Ovary (tissue), 7 donors: ENCODE measurements at regions not wholly inside any gene's neighbourhood (a gene's known extent, or its start where the extent isn't known, plus 50 kb on each side); places are given as distances from the start of the nearest gene placed in this dataset. TPM values are rescaled to one million over a fixed set of nuclear protein-coding genes. Genes with fewer than 3 reads are reported as not detected.

Experiments used
- DNase-seq, 5 donors: peaks; one replicate each; pipeline ENCODE4 v3.0.0-alpha.2; 2019 to 2020
- H3K27ac ChIP-seq, 2 donors: fragments of 200-600 bp; one replicate each; pipeline versions ENCODE4 v1.5.1 to v1.8.0; 2019 to 2022
- H3K27me3 ChIP-seq: fragments of 200-600 bp; one replicate; pipeline ENCODE4 v1.8.0; 2022
- H3K36me3 ChIP-seq: fragments of 200-600 bp; sonication (generic); one replicate; pipeline ENCODE4 v1.5.1; 2019
- H3K4me1 ChIP-seq: one replicate; pipeline ENCODE4 v1.8.1; 2013; ENCODE audit warnings: mild to moderate bottlenecking, moderate library complexity; ENCODE audit not compliant: insufficient read depth
- H3K4me3 ChIP-seq: fragments of 200-600 bp; sonication (generic); one replicate; pipeline ENCODE4 v1.5.1; 2017
- H3K9me3 ChIP-seq, 2 donors: fragments of 200-600 bp in 1 of 2; sonication (generic) in 1 of 2; one replicate each; pipeline versions ENCODE4 v1.5.1 to v1.8.1; 2013 to 2019; ENCODE audit warnings: mild to moderate bottlenecking in 1 of 2, moderate library complexity in 1 of 2
- EP300 ChIP-seq: sonication (generic); formaldehyde crosslinking; IDR thresholded peaks from one replicate; pipeline ENCODE4 v1.6.1; 2017; ENCODE audit warnings: antibody characterized with exemption
- POLR2A ChIP-seq: fragments of 450-650 bp; IDR thresholded peaks from one replicate; pipeline ENCODE4 v1.6.1; 2017; ENCODE audit warnings: antibody characterized with exemption, mild to moderate bottlenecking, moderate library complexity
- WGBS, 3 donors: extraction: QIAGEN DNeasy Blood & Tissue Kit in 1 of 3; methylation state at CpG; one replicate each; pipeline versions ENCODE4 v1.1.5 to v1.1.7; 2013 to 2017; 5-methylcytosine and 5-hydroxymethylcytosine counted together
- intact Hi-C, 4 donors: fragments of 100-400 bp; cut with DNase I; formaldehyde crosslinking; loops; one replicate each; pipeline versions ENCODE4 v1.11.0 to v1.15.1; 2022 to 2023
- microRNA-seq, 3 donors: library from miRNA; unstranded; fragments of <30 nt; microRNA quantifications; one replicate each; pipeline versions ENCODE4 to v1.2.0, GENCODE V29; 2019 to 2020
- small RNA-seq: library from RNA; depleted of rRNA; stranded (forward); fragments of <200 nt; gene quantifications from one replicate; pipeline ENCODE3, GENCODE V24; 2016
- TF ChIP-seq, protein P1 (sequence below), 3 donors: fragments of 450-650 bp in 2 of 3; fragments of 200-600 bp in 1 of 3; IDR thresholded peaks; one replicate each; pipeline versions ENCODE4 v1.5.1 to v1.8.0; 2016 to 2022; ENCODE audit warnings: antibody characterized with exemption in 3 of 3, mild to moderate bottlenecking in 1 of 3
- donor health status: DM: no; HTN: no; CAD: no; lungs with moderate emphysema.
- donor health status: DM: no; HTN: no; CAD: no.
- donor health status: Bipolar disorder and iron deficiency.
- donor health status: DM: no; HTN: no; CAD: no.
- donor health status: DM: yes; HTN: yes; CAD: no.

DNA sequence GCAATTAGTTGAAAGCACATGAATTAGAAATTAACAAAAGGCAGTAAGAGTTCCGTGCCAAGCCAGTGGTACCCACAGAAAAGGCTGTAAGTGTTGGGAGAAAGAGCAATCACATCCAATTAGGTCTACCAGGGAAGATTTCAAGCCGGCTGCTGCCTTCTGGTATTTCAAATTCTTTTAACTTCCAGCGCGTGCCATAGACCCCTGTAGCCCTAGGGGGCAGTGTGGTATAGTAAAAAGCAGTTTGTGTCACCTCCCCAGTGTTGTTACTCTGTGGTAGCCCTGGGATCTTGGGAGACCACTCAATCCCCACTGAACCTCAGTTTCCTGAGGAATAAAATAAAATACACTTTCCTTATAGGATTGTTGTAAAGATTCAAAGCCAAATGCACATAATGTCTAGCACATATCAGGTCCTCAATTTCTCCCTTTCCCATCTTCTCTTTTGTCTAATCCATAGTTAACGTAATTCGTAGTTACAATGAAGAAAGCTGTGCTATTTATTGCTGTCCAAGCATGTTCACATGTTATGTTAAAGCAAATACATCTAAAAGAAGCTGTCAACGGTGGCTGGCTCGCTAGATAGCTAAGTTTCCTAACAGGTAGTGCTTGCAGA lies 230.2 kb downstream of the TDRD3 start:
- no peak for DNase-seq
- Histone ChIP-seq H3K4me1 (no peaks in the 10 kb centered on the region), H3K9me3 (no peaks in the 10 kb centered on the region), H3K27ac (no peak overlapping the region), H3K4me3 (no peak overlapping the region), H3K27me3 (no peaks in the 10 kb centered on the region), H3K36me3 (no peaks in the 10 kb centered on the region)
- WGBS, 3 donors, result 52 to 54% (median 52%) methylated on average over 8 of the region's 8 CpGs
- intact Hi-C loops, result no loop called here
- TF ChIP-seq EP300 (no peak), POLR2A (no peak)
- TF ChIP-seq, protein P1, sequence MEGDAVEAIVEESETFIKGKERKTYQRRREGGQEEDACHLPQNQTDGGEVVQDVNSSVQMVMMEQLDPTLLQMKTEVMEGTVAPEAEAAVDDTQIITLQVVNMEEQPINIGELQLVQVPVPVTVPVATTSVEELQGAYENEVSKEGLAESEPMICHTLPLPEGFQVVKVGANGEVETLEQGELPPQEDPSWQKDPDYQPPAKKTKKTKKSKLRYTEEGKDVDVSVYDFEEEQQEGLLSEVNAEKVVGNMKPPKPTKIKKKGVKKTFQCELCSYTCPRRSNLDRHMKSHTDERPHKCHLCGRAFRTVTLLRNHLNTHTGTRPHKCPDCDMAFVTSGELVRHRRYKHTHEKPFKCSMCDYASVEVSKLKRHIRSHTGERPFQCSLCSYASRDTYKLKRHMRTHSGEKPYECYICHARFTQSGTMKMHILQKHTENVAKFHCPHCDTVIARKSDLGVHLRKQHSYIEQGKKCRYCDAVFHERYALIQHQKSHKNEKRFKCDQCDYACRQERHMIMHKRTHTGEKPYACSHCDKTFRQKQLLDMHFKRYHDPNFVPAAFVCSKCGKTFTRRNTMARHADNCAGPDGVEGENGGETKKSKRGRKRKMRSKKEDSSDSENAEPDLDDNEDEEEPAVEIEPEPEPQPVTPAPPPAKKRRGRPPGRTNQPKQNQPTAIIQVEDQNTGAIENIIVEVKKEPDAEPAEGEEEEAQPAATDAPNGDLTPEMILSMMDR (IDR thresholded peaks at IDR 0.05), result no peak

Small RNAs in the stretch of these regions (microRNA-seq; reads per million reads assigned to microRNA genes)
- 0 reads per million in 3 donors for gene MIR3169

Small RNAs in the stretch of these regions (small RNA-seq; reads per million reads assigned to genes)
- gene MIR3169, result not detected
- gene RNY3P5, result not detected
